ENCODE measurements at regions not wholly inside any gene's neighbourhood (a gene's known extent, or its start where the extent isn't known, plus 50 kb on each side); places are given as distances from the start of the nearest gene placed in this dataset.

DNA sequence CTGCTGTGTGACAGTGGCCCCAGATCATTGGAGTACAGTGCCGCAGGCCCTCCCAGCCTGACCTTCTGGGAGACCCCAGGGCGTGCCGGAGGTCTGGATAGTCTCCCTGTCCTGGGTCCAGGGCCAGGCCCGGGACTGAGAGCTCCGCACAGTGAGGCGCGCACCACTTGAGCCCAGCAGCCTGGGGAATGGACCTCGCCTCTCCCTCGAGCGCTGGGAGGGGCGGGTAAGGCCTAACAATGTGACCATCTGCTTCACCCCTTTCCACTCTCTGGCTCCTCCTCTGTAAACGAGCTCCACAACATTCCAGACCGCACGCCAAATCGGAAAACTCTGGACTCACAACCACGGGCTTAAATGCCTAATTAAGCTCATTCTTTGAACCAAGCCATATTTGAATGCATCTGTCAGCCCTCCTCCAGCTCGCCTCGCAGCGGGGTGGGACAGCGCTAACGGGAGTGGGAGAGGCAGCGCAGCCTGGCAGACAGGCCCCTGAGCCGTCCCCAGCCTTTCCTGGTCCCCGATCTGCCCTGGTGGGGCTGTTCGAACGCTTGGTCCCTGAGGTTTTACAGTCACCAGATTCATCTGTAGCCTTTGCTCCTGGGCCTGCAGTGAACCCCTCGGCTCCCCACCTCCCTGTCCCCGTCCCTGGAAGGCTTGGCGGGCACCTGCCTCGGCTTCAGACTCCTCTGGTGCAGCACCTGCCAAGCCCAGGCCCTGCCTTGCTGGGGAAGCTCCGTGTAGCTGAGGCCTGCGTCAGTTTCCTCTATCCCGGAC lies 120.7 kb upstream of the VSTM2B start:
- TF ChIP-seq, protein P1, sequence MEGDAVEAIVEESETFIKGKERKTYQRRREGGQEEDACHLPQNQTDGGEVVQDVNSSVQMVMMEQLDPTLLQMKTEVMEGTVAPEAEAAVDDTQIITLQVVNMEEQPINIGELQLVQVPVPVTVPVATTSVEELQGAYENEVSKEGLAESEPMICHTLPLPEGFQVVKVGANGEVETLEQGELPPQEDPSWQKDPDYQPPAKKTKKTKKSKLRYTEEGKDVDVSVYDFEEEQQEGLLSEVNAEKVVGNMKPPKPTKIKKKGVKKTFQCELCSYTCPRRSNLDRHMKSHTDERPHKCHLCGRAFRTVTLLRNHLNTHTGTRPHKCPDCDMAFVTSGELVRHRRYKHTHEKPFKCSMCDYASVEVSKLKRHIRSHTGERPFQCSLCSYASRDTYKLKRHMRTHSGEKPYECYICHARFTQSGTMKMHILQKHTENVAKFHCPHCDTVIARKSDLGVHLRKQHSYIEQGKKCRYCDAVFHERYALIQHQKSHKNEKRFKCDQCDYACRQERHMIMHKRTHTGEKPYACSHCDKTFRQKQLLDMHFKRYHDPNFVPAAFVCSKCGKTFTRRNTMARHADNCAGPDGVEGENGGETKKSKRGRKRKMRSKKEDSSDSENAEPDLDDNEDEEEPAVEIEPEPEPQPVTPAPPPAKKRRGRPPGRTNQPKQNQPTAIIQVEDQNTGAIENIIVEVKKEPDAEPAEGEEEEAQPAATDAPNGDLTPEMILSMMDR (IDR thresholded peaks at IDR 0.05; ENCODE audit: low read depth, low read length) = no peak
- no peak for TF ChIP-seq EZH2phosphoT487 (IDR thresholded peaks at IDR 0.05; ENCODE audit: low read depth)
